Nephron (organoid): ENCODE measurements at regions not wholly inside any gene's neighbourhood (a gene's known extent, or its start where the extent isn't known, plus 50 kb on each side); places are given as distances from the start of the nearest gene placed in this dataset.

Experiments used
- H3K27ac Mint-ChIP-seq, 3 experiments: 2 replicates each; pipeline ENCODE4 v1.8.0; 2020; ENCODE audit warnings: mixed read lengths in 3 of 3, mild to moderate bottlenecking in 2 of 3, moderate library complexity in 1 of 3
- H3K27me3 Mint-ChIP-seq: 2 replicates; pipeline ENCODE4 v1.8.0; 2021; ENCODE audit warnings: low read depth, mild to moderate bottlenecking, moderate library complexity, mixed read lengths
- H3K36me3 Mint-ChIP-seq: 2 replicates; pipeline ENCODE4 v1.8.0; 2020; ENCODE audit warnings: low read depth, mixed read lengths
- H3K4me1 Mint-ChIP-seq: 2 replicates; pipeline ENCODE4 v1.8.0; 2020; ENCODE audit warnings: mixed read lengths
- H3K4me3 Mint-ChIP-seq, 3 experiments: 2 replicates each; pipeline ENCODE4 v1.8.0; 2020; ENCODE audit warnings: mild to moderate bottlenecking in 3 of 3, mixed read lengths in 3 of 3, moderate library complexity in 2 of 3
- H3K9me3 Mint-ChIP-seq: 2 replicates; pipeline ENCODE4 v1.8.0; 2020; ENCODE audit warnings: mixed read lengths
- CTCF ChIP-seq, 3 experiments: fragments of 200-600 bp; sonication (generic); IDR thresholded peaks; one replicate each; pipeline ENCODE4 v1.5.0; 2021; ENCODE audit warnings: antibody characterized with exemption in 3 of 3; ENCODE audit not compliant: unreplicated experiment in 3 of 3

DNA sequence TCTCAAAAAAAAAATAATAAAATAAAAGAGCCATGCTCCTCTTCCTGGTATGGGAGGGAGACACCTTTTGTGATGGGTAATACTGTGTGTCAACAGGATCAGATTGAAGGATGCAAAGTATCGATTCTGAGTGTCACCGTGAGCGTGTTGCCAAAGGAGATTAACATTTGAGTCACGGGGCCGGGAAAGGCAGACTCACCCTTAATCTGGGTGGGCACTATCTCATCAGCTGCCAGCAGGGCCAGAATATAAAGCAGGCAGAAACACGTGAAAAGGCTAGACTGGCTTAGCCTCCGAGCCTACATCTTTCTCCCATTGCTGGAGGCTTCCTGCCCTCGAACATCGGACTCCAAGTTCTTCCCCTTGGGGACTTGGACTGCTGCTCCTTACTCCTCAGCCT, 95.4 kb downstream of the SHOX start:
- H3K4me1 Mint-ChIP-seq, result no peaks in the 10 kb centered on the region
- H3K9me3 Mint-ChIP-seq, result peaks cover 15% of the 10 kb centered on the region
- peaks cover 9% of the 10 kb centered on the region for H3K27me3 Mint-ChIP-seq
- H3K4me3 Mint-ChIP-seq, result no peak overlapping the region
- no peak overlapping the region for H3K27ac Mint-ChIP-seq
- H3K36me3 Mint-ChIP-seq, result peaks cover 8% of the 10 kb centered on the region
- TF ChIP-seq CTCF (IDR thresholded peaks at IDR 0.05; ENCODE audit: unreplicated experiment in 3 of 3), result no peak

DNA sequence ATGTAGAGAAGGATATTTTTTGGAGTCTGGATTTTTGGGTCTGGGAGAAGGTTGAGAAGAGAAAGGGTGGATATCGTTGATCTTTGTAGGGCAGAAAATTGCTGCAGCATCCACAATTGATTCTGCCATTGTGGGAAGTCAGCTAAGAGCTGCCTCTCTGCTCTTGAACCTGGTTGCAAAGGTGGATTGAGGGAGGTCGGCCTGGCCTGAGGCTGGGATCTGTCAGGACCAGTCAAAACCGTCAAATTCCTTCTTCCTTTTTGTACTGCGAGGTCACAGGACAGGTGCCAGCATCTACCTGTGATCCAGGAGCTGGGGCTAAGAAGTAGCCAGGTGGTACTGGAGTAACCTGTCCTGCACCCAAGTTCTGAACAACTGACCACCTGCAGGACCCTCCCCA, 93.7 kb downstream of the SHOX start:
- H3K27ac Mint-ChIP-seq, result no peak overlapping the region
- no peak for TF ChIP-seq CTCF (IDR thresholded peaks at IDR 0.05; ENCODE audit: unreplicated experiment in 3 of 3)
- H3K4me3 Mint-ChIP-seq, result no peak overlapping the region
- H3K36me3 Mint-ChIP-seq, result peaks cover 8% of the 10 kb centered on the region
- no peaks in the 10 kb centered on the region for H3K4me1 Mint-ChIP-seq
- peaks cover 19% of the 10 kb centered on the region for H3K9me3 Mint-ChIP-seq
- peaks cover 18% of the 10 kb centered on the region for H3K27me3 Mint-ChIP-seq

DNA sequence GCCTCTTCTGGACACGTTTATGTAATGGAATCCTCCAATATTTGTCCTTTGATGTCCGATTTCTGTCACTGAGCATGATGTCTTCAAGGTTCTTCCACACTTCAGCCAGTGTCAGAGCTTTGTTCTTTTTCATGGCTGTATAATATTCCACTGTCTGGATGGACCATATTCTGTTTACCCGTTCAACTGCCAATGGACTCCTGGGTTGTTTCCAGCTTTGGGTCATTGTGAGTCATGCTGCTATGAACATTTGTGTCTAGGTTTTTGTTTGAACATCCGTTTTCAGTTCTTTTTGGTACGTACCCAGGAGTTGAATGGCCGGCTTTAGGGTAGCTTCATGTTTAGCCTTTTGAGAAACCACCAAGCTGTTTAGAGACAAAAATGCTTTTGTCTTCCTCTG, 93.2 kb downstream of the SHOX start:
- no peak overlapping the region for H3K27ac Mint-ChIP-seq
- peaks cover 19% of the 10 kb centered on the region for H3K9me3 Mint-ChIP-seq
- peaks cover 8% of the 10 kb centered on the region for H3K36me3 Mint-ChIP-seq
- peaks cover 18% of the 10 kb centered on the region for H3K27me3 Mint-ChIP-seq
- H3K4me3 Mint-ChIP-seq, result no peak overlapping the region
- TF ChIP-seq CTCF (IDR thresholded peaks at IDR 0.05; ENCODE audit: unreplicated experiment in 3 of 3), result no peak
- H3K4me1 Mint-ChIP-seq, result no peaks in the 10 kb centered on the region

DNA sequence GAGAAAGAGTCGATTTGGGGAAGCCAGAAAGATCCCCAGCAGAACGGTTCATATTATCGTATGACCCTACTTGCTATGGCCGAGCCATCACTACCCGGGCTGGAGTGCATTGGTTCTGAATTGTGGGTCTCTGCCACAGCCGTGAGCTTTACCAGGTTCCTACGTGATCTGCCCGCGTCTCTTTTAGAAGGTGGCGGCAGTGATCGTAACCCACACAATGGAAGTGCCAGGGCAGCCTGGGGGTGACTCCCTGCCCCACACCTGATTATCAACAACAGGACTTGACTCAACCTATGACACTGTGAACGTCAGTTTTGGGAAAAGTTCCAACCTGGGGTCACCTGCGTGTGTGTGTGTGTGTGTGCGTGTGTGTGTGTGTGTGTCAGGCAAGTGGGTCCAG, 90.8 kb downstream of the SHOX start:
- H3K36me3 Mint-ChIP-seq, result peaks cover 8% of the 10 kb centered on the region

DNA sequence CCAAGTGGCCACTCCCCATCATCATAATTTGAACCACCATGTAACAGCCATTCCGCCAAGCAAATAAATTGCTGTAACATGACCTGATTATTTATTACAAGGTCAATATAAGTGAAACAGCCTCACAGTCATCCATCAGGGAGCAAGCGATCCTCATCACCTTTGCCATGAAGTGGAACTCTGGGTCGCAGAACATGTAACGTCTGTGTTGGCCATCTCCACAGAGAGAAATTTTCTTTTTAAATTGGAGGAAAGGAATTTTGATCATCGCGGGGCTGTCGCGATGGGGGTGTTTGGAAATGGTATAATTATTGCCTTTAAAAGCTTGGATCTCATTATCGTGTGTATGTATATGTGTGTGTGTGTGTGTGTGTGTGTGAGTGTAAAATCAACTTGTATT, 90.2 kb downstream of the SHOX start:
- Mint-ChIP-seq H3K27me3 (peaks cover 18% of the 10 kb centered on the region), H3K9me3 (peaks cover 19% of the 10 kb centered on the region), H3K27ac (no peak overlapping the region), H3K36me3 (peaks cover 4% of the 10 kb centered on the region), H3K4me3 (no peak overlapping the region), H3K4me1 (no peaks in the 10 kb centered on the region)
- no peak for TF ChIP-seq CTCF (IDR thresholded peaks at IDR 0.05; ENCODE audit: unreplicated experiment in 3 of 3)

More for the DNA sequence above, 90.8 kb downstream of the SHOX start:
- Mint-ChIP-seq H3K9me3 (peaks cover 22% of the 10 kb centered on the region), H3K27ac (no peak overlapping the region), H3K4me3 (no peak overlapping the region), H3K4me1 (no peaks in the 10 kb centered on the region), H3K27me3 (peaks cover 18% of the 10 kb centered on the region)
- TF ChIP-seq CTCF (IDR thresholded peaks at IDR 0.05; ENCODE audit: unreplicated experiment in 3 of 3), result no peak

DNA sequence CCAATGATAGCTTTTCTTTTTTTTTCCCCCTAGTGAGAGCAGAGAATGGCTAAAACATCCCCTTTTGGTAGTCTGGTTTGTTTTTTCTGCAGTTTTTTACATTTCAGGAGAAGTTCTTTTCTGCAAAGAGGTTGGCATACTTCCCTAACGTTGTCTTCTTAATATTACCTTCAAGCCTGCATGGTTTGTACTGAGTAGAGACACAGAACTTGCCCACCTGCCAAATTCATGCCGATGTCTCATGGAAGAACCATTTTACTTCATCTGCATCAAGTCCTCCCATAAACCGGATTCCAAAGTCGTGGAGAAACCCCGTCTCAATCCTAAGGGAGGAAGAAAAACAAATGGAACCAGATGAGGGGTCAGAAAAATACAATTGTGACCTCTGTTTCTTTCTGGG, 89.7 kb downstream of the SHOX start:
- peaks cover 16% of the 10 kb centered on the region for H3K9me3 Mint-ChIP-seq
- H3K36me3 Mint-ChIP-seq, result peaks cover 4% of the 10 kb centered on the region
- H3K4me1 Mint-ChIP-seq, result no peaks in the 10 kb centered on the region
- no peak overlapping the region for H3K4me3 Mint-ChIP-seq
- H3K27me3 Mint-ChIP-seq, result peaks cover 14% of the 10 kb centered on the region
- H3K27ac Mint-ChIP-seq, result no peak overlapping the region
- no peak for TF ChIP-seq CTCF (IDR thresholded peaks at IDR 0.05; ENCODE audit: unreplicated experiment in 3 of 3)
